NAMALWA (cell line): ENCODE measurements at regions not wholly inside any gene's neighbourhood (a gene's known extent, or its start where the extent isn't known, plus 50 kb on each side); places are given as distances from the start of the nearest gene placed in this dataset.
"Not testable (repeated sequence)": the region's sequence is repeated elsewhere in the genome, so short reads cannot be mapped to it uniquely, and the experiment has no call there.

Experiments used
- DNase-seq: peaks from one replicate; pipeline ENCODE4 v3.0.0-alpha.2; 2015; ENCODE audit warnings: low spot score

GRCh38 chr12:3420693-3421092, 70.3 kb upstream of the PRMT8 start:
- no peak for DNase-seq

DNA sequence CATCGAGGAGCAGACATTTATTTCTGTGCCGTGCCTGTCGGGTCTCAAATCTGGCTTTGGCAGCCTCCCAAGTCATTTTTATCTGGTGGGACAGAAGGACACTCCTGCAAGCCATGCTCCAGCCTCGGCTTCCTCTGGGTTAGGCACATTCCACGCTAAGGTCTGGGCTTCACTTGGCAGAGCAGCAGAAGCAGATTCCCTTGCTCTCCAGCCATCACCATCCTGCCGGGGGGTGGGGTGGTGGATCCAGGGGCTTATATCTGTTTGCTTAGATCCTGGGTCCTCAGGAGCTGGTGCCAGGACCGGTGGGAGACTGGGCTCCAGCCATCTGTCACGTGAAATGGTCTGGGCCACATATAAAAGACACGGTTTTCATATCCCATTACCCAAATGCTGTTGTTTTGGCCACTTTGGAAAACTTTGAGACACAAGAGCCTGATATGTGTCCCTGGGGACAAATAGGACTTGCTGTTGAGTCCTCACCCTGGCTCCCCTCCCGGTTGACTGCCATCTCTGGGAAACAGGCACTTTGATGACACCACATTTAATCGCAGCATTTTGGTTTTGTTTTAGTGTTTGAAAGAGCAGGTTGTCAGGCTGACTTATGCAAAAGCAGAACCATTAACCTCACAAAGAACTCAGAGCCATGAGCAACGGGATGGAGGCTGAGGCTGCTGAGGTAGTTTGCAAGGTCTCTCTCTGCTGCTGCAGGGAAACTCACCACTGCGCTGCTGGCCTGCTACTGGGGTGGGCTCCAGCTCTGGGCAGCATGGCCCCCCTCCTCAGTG, 69.6 kb upstream of the PRMT8 start:
- DNase-seq, result no peak

DNA sequence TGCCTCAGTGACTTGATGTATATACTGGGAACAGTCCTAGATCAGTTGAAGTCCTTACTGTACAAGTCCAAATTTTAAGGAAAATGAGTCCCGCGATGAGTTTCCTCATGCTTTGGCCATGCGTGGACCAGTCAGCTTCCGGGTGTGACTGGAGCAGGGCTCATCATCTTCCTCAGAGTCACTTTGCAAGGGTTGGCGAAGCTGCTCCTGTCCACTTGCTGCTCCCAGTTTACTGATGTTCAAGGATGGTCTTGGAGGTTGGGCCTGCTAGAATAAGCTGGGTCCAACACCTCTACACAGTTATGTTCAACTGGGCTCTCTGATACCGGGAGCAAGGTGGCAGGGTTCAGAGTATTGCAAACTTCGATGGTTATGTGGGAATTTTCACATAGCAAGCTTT, 66.2 kb upstream of the PRMT8 start:
- DNase-seq, result not testable (repeated sequence)

DNA sequence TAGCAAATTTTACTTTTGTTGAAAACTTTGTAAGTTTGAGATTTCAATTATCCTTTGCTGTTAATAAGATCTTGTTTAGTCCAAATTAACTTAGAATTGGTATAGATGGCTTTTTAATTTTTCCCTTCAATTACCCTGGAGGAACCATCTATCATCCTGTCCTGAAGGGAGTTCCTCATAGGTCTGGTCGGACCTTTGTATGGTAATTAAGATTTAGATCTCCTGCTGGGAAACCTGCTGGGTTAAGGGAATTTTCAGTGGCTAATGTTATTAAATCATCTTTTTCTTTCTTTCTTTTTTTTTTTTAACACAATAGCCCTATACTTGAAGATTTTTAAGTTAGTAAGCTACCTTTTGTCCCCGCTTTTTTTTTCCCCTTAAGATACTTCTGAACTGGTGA, 63.0 kb upstream of the PRMT8 start:
- DNase-seq, result no peak

DNA sequence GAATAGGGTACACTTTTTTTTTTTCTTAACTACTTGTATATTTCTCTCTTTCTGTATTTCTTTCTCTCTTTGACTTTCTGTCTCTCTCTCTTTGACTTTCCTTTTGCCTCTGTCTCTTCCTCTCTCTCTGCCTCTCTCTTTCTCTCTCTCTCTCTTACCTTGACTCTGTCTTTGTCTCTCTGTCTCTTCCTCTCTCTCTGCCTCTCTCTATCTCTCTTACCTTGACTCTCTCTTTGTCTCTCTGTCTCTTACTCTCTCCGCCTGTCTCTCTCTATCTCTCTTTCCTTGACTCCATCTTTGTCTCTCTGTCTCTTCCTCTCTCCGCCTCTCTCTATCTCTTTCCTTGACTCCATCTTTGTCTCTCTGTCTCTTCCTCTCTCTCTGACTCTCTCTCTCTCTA, 62.4 kb upstream of the PRMT8 start:
- DNase-seq, result no peak

- DNase-seq, result not testable (repeated sequence)
These were observed 61.5 kb upstream of the PRMT8 start for GRCh38 chr12:3429523-3429922.

DNA sequence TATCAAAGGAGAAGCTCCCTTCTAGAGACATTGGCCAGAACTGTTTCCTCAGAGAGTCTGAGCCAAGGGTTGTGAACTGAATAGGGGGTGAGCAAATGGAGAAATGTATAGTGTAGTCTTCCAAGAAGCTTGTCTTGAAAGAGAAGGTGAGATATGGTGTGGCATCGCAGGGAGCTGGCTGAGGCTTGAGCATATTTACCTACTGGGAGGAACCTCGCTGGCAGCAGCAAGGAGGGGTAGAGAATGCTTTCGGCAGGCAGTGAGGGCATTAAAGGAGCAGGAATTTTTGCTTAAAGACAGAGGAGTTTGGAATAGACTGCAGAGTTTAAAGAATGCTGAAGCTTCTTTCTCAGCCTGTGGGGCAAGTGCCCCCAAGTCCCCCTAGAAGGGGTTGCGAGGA, 59.3 kb upstream of the PRMT8 start:
- no peak for DNase-seq

GRCh38 chr12:3432176-3432742, 58.7 kb upstream of the PRMT8 start:
- no peak for DNase-seq

- no peak for DNase-seq
These were observed 58.1 kb upstream of the PRMT8 start for GRCh38 chr12:3432868-3433267.

- DNase-seq, result no peak
These were observed 54.4 kb upstream of the PRMT8 start for GRCh38 chr12:3436461-3437065.

DNA sequence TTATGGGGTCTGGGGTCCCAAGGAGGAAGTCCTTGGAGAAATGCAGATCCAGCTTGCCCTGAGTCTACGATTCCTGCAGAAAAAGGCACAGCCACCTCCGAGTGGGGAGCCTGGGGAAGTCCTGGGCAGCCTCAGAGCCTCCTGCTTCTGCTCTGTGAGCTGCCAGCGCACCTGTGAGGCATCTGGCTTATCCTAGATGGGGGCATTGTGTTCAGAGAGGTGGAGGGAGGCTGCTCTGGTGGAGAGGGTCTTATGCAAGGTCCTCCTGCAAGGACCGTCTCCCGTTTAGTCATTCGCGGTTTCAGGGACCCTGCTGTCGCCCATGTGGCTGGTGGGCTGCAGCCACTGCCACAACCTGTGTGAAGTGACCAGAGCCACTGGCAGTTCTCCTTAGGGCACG, 53.0 kb upstream of the PRMT8 start:
- DNase-seq, result no peak

- no peak for DNase-seq
These were observed 52.6 kb upstream of the PRMT8 start for GRCh38 chr12:3438401-3438800.
